ENCODE measurements at regions not wholly inside any gene's neighbourhood (a gene's known extent, or its start where the extent isn't known, plus 50 kb on each side); places are given as distances from the start of the nearest gene placed in this dataset.
A peak's percentile ranks its signal among the peaks of the same experiment; 100 is the strongest.

DNA sequence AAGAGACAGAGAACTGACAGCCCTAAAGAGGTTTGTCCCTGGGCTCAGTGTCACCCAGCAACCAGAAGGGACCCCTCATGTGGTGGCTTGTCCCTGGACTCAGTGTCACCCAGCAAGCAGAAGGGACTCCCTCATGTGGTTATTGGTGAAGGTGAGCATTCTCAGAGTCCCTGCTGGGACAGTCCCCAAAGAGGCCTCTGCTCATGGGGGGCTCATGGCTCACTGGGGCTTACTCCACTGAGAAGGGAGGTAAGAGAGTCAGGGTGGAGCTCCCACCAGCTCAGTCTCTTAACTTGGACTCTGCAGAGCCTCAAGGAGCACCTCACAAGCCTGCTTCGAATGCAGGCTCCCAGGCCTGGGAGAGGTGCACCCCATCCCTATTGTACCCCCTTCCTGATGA lies 145.2 kb upstream of the COPS8 start:
- Histone ChIP-seq H3K4me1 (ENCODE audit: control insufficient read depth, low read depth, low read length) (no peaks in the 10 kb centered on the region), H2BK15ac (replicated peaks; ENCODE audit: low read depth) (no peak overlapping the region), H3K4me3 (ENCODE audit: low read length) (no peak overlapping the region), H3K79me1 (ENCODE audit: low read length) (no peaks in the 10 kb centered on the region), H2BK5ac (ENCODE audit: low read length) (no peak overlapping the region), H3K4ac (ENCODE audit: low read depth, low read length) (no peak overlapping the region), H3K79me2 (ENCODE audit: control insufficient read depth, insufficient read depth, low read length) (no peaks in the 10 kb centered on the region), H2BK120ac (ENCODE audit: low read depth, low read length) (no peak overlapping the region), H3K4me2 (ENCODE audit: low read length) (no peak overlapping the region), H3K18ac (ENCODE audit: low read length) (no peak overlapping the region), H3K56ac (ENCODE audit: low read length) (no peak overlapping the region), H3K9ac (ENCODE audit: low read length) (no peak overlapping the region), H3K27ac (ENCODE audit: low read depth, low read length) (no peak overlapping the region), H4K5ac (ENCODE audit: low read length) (no peak overlapping the region), H2AK5ac (ENCODE audit: low read length) (no peak overlapping the region), H4K8ac (ENCODE audit: low read depth, low read length) (no peak overlapping the region), H3K27me3 (ENCODE audit: insufficient read depth, low read length, poor library complexity) (no peaks in the 10 kb centered on the region), H3K23ac (ENCODE audit: low read length) (no peak overlapping the region), H3K36me3 (ENCODE audit: control insufficient read depth, insufficient read depth, low read length) (no peaks in the 10 kb centered on the region)
- WGBS (ENCODE audit: extremely low coverage, insufficient coverage, low lambda C conversion rate): no CpG with 5 or more reads among the region's 1 CpG
- no peak for DNase-seq

DNA sequence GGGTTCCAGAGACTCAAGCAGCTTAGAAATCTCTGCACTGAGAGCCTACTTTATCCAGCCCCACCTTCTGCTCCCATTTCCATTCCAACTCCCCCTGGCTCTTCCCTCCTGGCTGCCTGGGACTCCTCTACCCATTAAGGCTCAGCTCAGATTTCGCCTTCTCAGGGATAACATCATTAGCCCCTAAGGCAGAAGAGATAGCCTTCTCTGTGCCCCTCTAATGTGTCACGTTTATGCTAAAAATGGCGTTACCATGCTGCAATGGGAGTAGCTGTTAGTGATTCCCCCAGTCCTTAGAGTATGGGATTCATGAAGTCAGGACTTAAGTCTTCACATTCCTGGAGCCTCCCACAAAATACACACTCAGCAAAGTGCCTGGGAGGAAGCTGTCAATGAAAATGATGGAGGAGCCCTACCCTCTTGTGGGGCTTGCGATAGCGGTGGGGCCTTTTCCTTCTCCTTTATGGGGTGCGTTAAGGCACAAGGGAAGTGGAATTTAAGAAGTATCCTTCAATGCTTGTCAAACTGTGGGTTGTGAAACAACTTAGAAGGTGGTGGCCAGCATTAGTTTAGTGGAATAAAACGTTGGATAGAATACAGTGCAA lies 144.7 kb upstream of the COPS8 start:
- WGBS (ENCODE audit: extremely low coverage, insufficient coverage, low lambda C conversion rate): no CpG with 5 or more reads among the region's 7 CpGs
- no peak overlapping the region for H2AK5ac ChIP-seq (ENCODE audit: low read length)
- H3K4ac ChIP-seq (ENCODE audit: low read depth, low read length): no peak overlapping the region
- no peak overlapping the region for H3K56ac ChIP-seq (ENCODE audit: low read length)
- no peaks in the 10 kb centered on the region for H3K79me1 ChIP-seq (ENCODE audit: low read length)
- H4K8ac ChIP-seq (ENCODE audit: low read depth, low read length): no peak overlapping the region
- no peak overlapping the region for H2BK120ac ChIP-seq (ENCODE audit: low read depth, low read length)
- no peaks in the 10 kb centered on the region for H3K27me3 ChIP-seq (ENCODE audit: insufficient read depth, low read length, poor library complexity)
- no peak overlapping the region for H3K4me2 ChIP-seq (ENCODE audit: low read length)
- no peak overlapping the region for H3K18ac ChIP-seq (ENCODE audit: low read length)
- H3K23ac ChIP-seq (ENCODE audit: low read length): no peak overlapping the region
- no peak overlapping the region for H3K9ac ChIP-seq (ENCODE audit: low read length)
- no peaks in the 10 kb centered on the region for H3K36me3 ChIP-seq (ENCODE audit: control insufficient read depth, insufficient read depth, low read length)
- no peaks in the 10 kb centered on the region for H3K79me2 ChIP-seq (ENCODE audit: control insufficient read depth, insufficient read depth, low read length)
- no peak overlapping the region for H3K4me3 ChIP-seq (ENCODE audit: low read length)
- H2BK5ac ChIP-seq (ENCODE audit: low read length): no peak overlapping the region
- H2BK15ac ChIP-seq (replicated peaks; ENCODE audit: low read depth): no peak overlapping the region
- no peak overlapping the region for H4K5ac ChIP-seq (ENCODE audit: low read length)
- peak; percentile 33 for DNase-seq
- no peak overlapping the region for H3K27ac ChIP-seq (ENCODE audit: low read depth, low read length)
- H3K4me1 ChIP-seq (ENCODE audit: control insufficient read depth, low read depth, low read length): no peaks in the 10 kb centered on the region

DNA sequence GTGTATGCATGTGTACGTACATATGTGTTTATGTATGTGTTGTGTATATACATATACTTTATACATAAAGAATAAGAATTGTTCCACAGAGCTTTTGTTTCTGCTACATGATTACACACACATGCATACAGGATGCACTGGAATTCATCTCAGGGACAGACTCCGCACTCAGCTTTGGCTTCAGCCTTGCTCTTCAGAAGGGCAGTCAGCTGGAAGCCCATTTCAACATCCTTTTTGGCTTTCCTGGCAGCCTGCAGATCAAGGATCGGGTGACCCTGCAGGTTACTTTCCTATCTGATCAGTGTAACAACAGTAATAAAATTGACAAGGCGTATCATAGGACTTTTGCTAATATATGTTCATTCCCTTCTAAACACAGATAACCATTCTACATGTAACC lies 144.1 kb upstream of the COPS8 start:
- no peaks in the 10 kb centered on the region for H3K27me3 ChIP-seq (ENCODE audit: insufficient read depth, low read length, poor library complexity)
- no peak overlapping the region for H4K5ac ChIP-seq (ENCODE audit: low read length)
- H3K27ac ChIP-seq (ENCODE audit: low read depth, low read length): no peak overlapping the region
- no peak for DNase-seq
- no peak overlapping the region for H3K56ac ChIP-seq (ENCODE audit: low read length)
- no peaks in the 10 kb centered on the region for H3K79me1 ChIP-seq (ENCODE audit: low read length)
- H2BK15ac ChIP-seq (replicated peaks; ENCODE audit: low read depth): no peak overlapping the region
- no peaks in the 10 kb centered on the region for H3K79me2 ChIP-seq (ENCODE audit: control insufficient read depth, insufficient read depth, low read length)
- no peak overlapping the region for H2BK120ac ChIP-seq (ENCODE audit: low read depth, low read length)
- no peak overlapping the region for H4K8ac ChIP-seq (ENCODE audit: low read depth, low read length)
- H3K4me1 ChIP-seq (ENCODE audit: control insufficient read depth, low read depth, low read length): no peaks in the 10 kb centered on the region
- no peak overlapping the region for H3K4me3 ChIP-seq (ENCODE audit: low read length)
- H2BK5ac ChIP-seq (ENCODE audit: low read length): no peak overlapping the region
- no peak overlapping the region for H2AK5ac ChIP-seq (ENCODE audit: low read length)
- H3K9ac ChIP-seq (ENCODE audit: low read length): no peak overlapping the region
- H3K4ac ChIP-seq (ENCODE audit: low read depth, low read length): no peak overlapping the region
- H3K4me2 ChIP-seq (ENCODE audit: low read length): no peak overlapping the region
- no peak overlapping the region for H3K23ac ChIP-seq (ENCODE audit: low read length)
- H3K18ac ChIP-seq (ENCODE audit: low read length): no peak overlapping the region
- H3K36me3 ChIP-seq (ENCODE audit: control insufficient read depth, insufficient read depth, low read length): no peaks in the 10 kb centered on the region
- no CpG with 5 or more reads among the region's 4 CpGs for WGBS (ENCODE audit: extremely low coverage, insufficient coverage, low lambda C conversion rate)

DNA sequence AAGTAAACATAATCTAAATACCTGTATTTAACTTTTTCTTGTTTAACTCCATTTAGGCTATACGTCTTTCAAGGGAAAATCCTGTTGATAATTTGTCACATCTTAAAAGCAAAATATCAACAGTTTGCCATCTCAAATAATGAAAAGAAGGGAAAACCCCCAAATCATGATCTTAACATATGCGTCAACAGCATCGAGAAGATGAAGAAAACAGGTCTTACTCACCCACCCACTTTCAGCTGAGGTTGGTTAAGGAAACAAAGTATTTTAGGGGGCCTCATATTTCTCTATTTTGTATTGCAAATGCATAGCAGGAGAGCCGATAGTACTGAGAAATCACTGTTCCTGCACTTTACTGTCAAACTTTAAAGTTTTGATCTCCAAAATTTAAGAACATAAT lies 143.1 kb upstream of the COPS8 start:
- Histone ChIP-seq H3K79me1 (ENCODE audit: low read length) (no peaks in the 10 kb centered on the region), H3K9ac (ENCODE audit: low read length) (no peak overlapping the region)

DNA sequence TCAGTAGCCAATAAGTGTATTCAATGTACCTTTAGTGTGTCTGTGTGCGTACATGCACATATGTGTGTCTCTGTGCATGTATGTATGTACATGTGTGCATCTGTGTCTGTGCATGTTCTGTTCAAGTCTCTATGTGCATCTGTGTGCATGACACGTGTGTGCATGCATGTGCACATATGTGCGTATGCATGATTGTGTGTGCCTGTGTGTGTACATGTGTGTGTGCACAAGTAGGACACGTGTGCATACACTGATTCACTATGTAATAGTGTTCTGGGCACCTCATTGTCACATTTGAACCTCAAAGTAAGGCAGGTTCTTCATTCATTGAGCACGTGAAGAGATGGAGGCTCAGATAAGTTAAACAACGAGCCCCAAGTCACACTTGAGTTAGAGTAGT lies 142.6 kb upstream of the COPS8 start:
- no peak overlapping the region for H3K4ac ChIP-seq (ENCODE audit: low read depth, low read length)
- H3K4me2 ChIP-seq (ENCODE audit: low read length): no peak overlapping the region
- no peak overlapping the region for H3K4me3 ChIP-seq (ENCODE audit: low read length)
- no peak overlapping the region for H2AK5ac ChIP-seq (ENCODE audit: low read length)
- H3K79me1 ChIP-seq (ENCODE audit: low read length): no peaks in the 10 kb centered on the region
- no peak overlapping the region for H3K56ac ChIP-seq (ENCODE audit: low read length)
- H2BK120ac ChIP-seq (ENCODE audit: low read depth, low read length): no peak overlapping the region
- no peaks in the 10 kb centered on the region for H3K27me3 ChIP-seq (ENCODE audit: insufficient read depth, low read length, poor library complexity)
- peaks cover 2% of the 10 kb centered on the region for H3K4me1 ChIP-seq (ENCODE audit: control insufficient read depth, low read depth, low read length)
- H4K5ac ChIP-seq (ENCODE audit: low read length): no peak overlapping the region
- DNase-seq: no peak
- H3K79me2 ChIP-seq (ENCODE audit: control insufficient read depth, insufficient read depth, low read length): no peaks in the 10 kb centered on the region
- no peak overlapping the region for H3K18ac ChIP-seq (ENCODE audit: low read length)
- no CpG with 5 or more reads among the region's 6 CpGs for WGBS (ENCODE audit: extremely low coverage, insufficient coverage, low lambda C conversion rate)
- H2BK15ac ChIP-seq (replicated peaks; ENCODE audit: low read depth): no peak overlapping the region
- no peak overlapping the region for H4K8ac ChIP-seq (ENCODE audit: low read depth, low read length)
- H3K23ac ChIP-seq (ENCODE audit: low read length): no peak overlapping the region
- H3K36me3 ChIP-seq (ENCODE audit: control insufficient read depth, insufficient read depth, low read length): no peaks in the 10 kb centered on the region
- H3K9ac ChIP-seq (ENCODE audit: low read length): no peak overlapping the region
- H2BK5ac ChIP-seq (ENCODE audit: low read length): no peak overlapping the region
- H3K27ac ChIP-seq (ENCODE audit: low read depth, low read length): no peak overlapping the region

More for the DNA sequence above, 143.1 kb upstream of the COPS8 start:
- Histone ChIP-seq H3K79me2 (ENCODE audit: control insufficient read depth, insufficient read depth, low read length) (no peaks in the 10 kb centered on the region), H2AK5ac (ENCODE audit: low read length) (no peak overlapping the region), H2BK5ac (ENCODE audit: low read length) (no peak overlapping the region), H4K5ac (ENCODE audit: low read length) (no peak overlapping the region), H3K4me1 (ENCODE audit: control insufficient read depth, low read depth, low read length) (peaks cover 2% of the 10 kb centered on the region), H3K56ac (ENCODE audit: low read length) (no peak overlapping the region), H4K8ac (ENCODE audit: low read depth, low read length) (no peak overlapping the region), H3K4ac (ENCODE audit: low read depth, low read length) (no peak overlapping the region), H3K18ac (ENCODE audit: low read length) (no peak overlapping the region), H3K4me2 (ENCODE audit: low read length) (no peak overlapping the region), H3K23ac (ENCODE audit: low read length) (no peak overlapping the region), H3K36me3 (ENCODE audit: control insufficient read depth, insufficient read depth, low read length) (no peaks in the 10 kb centered on the region), H2BK15ac (replicated peaks; ENCODE audit: low read depth) (no peak overlapping the region), H3K4me3 (ENCODE audit: low read length) (no peak overlapping the region), H2BK120ac (ENCODE audit: low read depth, low read length) (no peak overlapping the region), H3K27ac (ENCODE audit: low read depth, low read length) (no peak overlapping the region), H3K27me3 (ENCODE audit: insufficient read depth, low read length, poor library complexity) (no peaks in the 10 kb centered on the region)
- WGBS (ENCODE audit: extremely low coverage, insufficient coverage, low lambda C conversion rate): no CpG with 5 or more reads among the region's 4 CpGs
- DNase-seq: no peak

DNA sequence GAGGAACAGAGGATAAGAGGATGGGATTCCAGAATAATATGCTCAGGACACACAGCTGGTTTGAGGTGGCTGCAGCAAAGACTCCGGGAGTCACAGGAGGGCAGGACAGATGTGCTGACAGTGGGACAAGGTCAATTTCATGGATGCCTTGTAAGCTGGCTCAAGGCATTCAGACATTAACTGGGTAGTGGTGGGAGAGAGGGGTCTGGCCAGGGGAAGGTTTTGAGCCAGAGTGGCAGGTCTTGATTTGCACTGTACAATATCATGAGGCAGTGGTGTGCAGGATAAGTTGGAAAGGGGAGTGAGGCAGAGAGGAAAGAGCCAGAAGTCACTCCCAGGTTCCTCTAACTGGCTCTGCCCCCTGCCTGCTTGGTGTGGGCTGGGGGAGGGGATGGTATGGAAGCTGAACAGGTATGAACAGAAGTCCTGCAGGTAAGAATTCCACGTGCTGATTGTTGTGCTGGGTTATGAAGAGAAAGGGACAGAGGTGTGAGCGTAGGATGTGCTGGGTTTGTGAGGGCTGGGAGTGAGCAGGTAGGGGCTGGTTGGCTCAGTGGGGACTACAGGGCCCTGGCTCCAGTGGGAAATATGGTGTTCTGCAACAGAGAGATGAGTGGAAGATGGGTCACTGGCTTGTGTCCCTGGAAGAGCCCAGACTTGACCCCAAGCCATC lies 141.7 kb upstream of the COPS8 start:
- no peak overlapping the region for H2BK15ac ChIP-seq (replicated peaks; ENCODE audit: low read depth)

More for the DNA sequence above, 141.7 kb upstream of the COPS8 start:
- Histone ChIP-seq H3K4me1 (ENCODE audit: control insufficient read depth, low read depth, low read length) (peaks cover 2% of the 10 kb centered on the region), H4K5ac (ENCODE audit: low read length) (no peak overlapping the region), H3K79me2 (ENCODE audit: control insufficient read depth, insufficient read depth, low read length) (no peaks in the 10 kb centered on the region), H3K4ac (ENCODE audit: low read depth, low read length) (no peak overlapping the region), H3K27me3 (ENCODE audit: insufficient read depth, low read length, poor library complexity) (no peaks in the 10 kb centered on the region), H3K56ac (ENCODE audit: low read length) (no peak overlapping the region), H3K79me1 (ENCODE audit: low read length) (no peaks in the 10 kb centered on the region), H3K18ac (ENCODE audit: low read length) (no peak overlapping the region), H3K4me2 (ENCODE audit: low read length) (no peak overlapping the region), H2AK5ac (ENCODE audit: low read length) (no peak overlapping the region), H3K9ac (ENCODE audit: low read length) (no peak overlapping the region), H3K4me3 (ENCODE audit: low read length) (no peak overlapping the region), H2BK5ac (ENCODE audit: low read length) (no peak overlapping the region), H2BK120ac (ENCODE audit: low read depth, low read length) (no peak overlapping the region), H3K27ac (ENCODE audit: low read depth, low read length) (no peak overlapping the region), H3K23ac (ENCODE audit: low read length) (no peak overlapping the region), H3K36me3 (ENCODE audit: control insufficient read depth, insufficient read depth, low read length) (no peaks in the 10 kb centered on the region), H4K8ac (ENCODE audit: low read depth, low read length) (no peak overlapping the region)
- WGBS (ENCODE audit: extremely low coverage, insufficient coverage, low lambda C conversion rate): no CpG with 5 or more reads among the region's 3 CpGs
- DNase-seq: no peak

Measured in mesendoderm (in vitro differentiated cells).